HG02642 (cell line): ENCODE measurements at regions not wholly inside any gene's neighbourhood (a gene's known extent, or its start where the extent isn't known, plus 50 kb on each side); places are given as distances from the start of the nearest gene placed in this dataset.
"Not testable (repeated sequence)": the region's sequence is repeated elsewhere in the genome, so short reads cannot be mapped to it uniquely, and the experiment has no call there.

Experiments used
- ATAC-seq: cut with Tn5 transposase; IDR thresholded peaks from one replicate; pipeline ENCODE4 v1.9.1; 2021; ENCODE audit warnings: mild to moderate bottlenecking; ENCODE audit not compliant: unreplicated experiment, poor library complexity

DNA sequence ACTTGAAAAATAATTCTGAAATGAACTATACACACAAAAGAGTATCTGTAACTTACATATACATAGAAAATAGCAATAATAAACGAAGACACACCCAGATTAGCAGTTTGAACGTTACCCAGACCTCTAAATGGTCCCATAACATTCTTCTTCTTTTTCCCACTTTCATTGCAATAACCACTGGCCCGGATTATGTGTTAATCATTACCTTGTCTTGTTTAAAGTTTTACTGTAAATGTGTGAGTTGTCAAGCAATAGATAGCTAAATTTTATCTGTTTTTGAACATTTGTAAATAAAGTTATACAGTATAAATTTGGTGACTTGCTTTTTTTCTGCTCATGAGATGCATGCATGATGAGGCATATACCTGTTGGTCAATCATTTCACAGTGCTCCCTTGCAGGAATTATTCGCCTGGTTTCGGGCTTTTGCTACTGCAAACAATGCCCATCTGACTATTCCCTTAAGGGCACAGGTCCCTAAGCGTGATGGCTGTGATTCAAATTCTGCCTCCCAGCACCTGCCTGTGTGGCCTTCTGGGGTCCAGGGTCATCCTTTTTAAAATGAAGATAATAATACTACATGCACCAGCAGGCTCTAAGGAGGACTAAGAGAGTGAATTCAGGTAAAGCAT, 66.1 kb downstream of the GADD45G start:
- ATAC-seq = no peak

- ATAC-seq = no peak
Measured at GRCh38 chr9:89674667-89675057, 69.8 kb downstream of the GADD45G start.

- no peak for ATAC-seq
Measured at GRCh38 chr9:89675058-89675742, 70.4 kb downstream of the GADD45G start.

GRCh38 chr9:89676281-89676680, 71.5 kb downstream of the GADD45G start:
- ATAC-seq = no peak

GRCh38 chr9:89677702-89678395, 73.0 kb downstream of the GADD45G start:
- ATAC-seq = no peak

- no peak for ATAC-seq
Measured at GRCh38 chr9:89678396-89679015, 73.7 kb downstream of the GADD45G start.

DNA sequence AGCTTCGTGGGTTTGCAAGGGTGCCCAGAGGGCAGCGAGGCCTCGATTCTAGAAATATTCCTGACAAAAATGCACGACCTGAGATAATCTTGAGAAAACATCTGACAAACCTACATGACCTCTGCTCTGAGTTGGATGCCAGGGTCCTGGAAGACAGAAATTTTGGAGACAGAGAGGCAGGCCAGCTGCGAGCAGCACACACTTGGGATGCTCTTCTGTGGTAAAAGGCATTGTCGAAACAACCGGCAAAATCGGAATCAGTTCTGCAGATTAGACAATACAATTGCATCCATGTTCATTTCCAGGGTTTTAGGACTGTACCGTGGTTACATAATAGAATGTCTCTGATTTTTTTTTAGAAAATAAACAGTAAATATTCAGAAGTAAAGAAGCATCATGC, 74.2 kb downstream of the GADD45G start:
- no peak for ATAC-seq

DNA sequence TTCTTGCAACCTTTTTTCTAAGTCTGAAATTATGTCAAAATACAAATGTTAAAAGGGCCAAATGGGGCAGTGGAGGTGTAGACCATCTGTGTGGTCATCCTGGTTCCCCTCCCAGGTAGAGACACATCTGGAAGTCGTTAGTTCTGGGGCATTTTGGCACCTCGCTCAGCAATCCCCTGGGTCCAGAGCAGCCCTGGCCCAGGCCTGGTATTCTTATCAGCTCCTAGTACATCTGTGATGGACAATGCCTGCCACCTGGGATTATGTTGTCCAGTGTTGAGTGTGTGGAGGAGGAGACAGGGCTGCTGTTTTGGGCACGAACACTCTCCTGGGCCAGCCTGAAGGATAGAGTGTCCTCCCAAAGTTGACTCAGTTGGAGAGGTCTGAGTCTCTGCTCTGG, 74.8 kb downstream of the GADD45G start:
- no peak for ATAC-seq

DNA sequence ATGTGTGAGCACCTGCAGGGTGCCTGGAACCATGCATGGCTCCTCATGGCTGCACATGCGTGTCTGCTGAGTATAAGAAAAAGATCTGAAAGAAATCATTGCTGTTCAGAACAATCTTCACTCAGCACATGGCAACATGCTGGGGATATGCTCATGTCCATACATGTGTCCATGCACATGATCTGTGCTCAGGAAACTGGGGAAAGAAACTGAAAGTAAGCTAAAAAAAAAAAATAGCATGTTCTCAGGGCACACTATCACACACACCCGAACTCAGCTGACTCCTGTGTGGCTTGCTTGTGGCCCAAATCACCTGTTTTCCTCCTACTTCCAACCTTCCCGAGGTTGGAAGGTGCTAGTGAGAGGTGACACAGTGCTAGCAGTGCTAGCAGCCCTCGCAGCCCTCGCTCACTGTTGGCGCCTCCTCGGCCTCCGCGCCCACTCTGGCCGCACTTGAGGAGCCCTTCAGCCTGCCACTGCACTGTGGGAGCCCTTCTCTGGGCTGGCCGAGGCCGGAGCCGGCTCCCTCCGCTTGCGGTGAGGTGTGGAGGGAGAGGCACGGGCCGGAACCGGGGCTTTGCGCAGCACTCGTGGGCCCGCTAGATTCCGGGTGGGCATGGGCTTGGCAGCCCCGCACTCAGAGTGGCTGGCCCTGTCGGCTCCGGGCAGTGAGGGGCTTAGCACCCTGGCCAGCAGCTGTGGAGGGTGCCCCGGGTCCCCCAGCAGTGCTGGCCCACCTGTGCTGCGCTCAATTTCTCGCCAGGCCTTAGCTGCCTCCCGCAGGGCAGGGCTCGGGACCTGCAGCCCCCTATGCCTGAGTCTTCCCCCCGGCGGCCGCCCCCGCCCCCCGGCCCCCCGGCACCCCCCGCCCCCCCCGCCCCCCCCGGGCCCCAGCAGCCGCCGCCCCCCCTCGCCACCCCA, 76.0 kb downstream of the GADD45G start:
- ATAC-seq = no peak

DNA sequence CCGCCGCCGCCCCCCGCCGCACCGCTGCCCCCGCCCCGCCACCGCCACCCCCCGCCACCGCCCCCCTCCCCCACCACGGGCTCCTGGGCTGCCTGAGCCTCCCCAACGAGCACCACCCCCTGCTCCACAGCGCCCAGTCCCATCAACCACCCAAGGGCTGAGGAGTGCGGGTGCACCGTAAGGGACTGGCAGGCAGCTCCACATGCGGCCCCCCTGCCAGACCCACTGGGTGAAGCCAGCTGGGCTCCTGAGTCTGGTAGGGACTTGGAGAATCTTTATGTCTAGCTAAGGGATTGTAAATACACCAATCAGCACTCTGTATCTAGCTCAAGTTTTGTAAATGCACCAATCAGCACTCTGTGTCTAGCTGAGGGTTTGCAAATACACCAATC, 76.7 kb downstream of the GADD45G start:
- ATAC-seq = not testable (repeated sequence)

DNA sequence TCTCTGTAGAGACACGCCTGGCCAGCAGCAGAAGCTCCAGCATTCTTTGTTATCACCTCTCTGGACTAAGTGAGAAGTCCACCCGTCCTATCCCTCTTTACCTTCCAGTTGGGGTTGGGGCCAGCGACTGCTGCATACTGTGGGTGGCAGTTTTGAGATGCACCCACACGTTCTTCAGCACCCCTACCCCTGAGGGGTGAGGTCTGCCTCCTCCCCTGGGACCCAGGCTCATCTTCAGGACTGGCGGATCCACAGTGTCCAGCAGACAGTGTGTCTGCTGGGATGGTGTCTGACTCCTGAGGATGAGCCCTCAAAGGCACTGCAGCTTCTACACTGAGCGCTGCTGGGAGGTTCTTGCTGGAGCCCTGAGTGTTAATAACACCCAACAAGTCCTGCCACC, 78.8 kb downstream of the GADD45G start:
- ATAC-seq = no peak

- ATAC-seq = no peak
Measured at GRCh38 chr9:89684218-89684617, 79.4 kb downstream of the GADD45G start.

- ATAC-seq = no peak
Measured at GRCh38 chr9:89684912-89685636, 80.3 kb downstream of the GADD45G start.

GRCh38 chr9:89685698-89686097, 80.9 kb downstream of the GADD45G start:
- no peak for ATAC-seq

DNA sequence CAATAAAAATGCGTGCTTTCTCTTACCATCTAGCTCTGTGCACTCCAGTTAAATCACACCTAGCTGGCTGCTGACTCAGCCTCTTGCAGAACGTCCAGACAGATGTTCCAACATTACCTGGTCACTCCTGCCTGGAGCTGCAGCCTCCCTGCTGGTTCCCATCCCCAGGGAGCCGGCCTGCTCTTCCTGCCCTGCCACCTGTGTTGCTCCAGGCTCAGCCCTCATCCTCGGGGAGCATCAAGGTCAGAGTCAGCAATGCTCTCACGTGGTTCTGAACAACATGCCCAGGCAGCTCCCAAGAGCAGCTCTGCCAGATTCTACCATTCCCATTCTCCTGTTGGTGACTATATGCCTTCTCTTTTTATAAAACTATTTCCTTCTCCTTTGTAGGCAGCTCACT, 81.3 kb downstream of the GADD45G start:
- no peak for ATAC-seq

- no peak for ATAC-seq
Measured at GRCh38 chr9:89686621-89687020, 81.8 kb downstream of the GADD45G start.

- ATAC-seq = no peak
Measured at GRCh38 chr9:89687188-89687587, 82.4 kb downstream of the GADD45G start.

DNA sequence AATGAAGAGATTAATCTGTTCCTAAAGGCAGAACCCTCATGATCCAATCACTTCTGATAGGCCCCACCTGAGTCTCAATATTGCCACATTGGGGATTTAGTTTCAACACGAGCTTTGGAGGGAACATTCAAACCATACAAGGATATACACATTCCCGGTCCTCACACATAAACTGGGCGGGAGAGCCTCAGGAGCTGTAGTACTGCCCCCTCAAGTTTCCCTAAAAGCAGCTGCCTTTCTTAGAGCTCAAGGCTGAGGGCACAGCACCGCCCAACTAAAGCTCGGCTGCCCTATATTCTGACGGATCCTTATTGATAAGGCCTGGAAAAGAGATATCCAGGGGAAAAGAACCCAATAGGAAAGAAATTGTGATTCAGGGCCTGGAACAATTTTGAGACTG, 83.0 kb downstream of the GADD45G start:
- ATAC-seq = no peak

GRCh38 chr9:89689321-89689720, 84.5 kb downstream of the GADD45G start:
- ATAC-seq = not testable (repeated sequence)
